HCT116 (cell line): ENCODE measurements at regions not wholly inside any gene's neighbourhood (a gene's known extent, or its start where the extent isn't known, plus 50 kb on each side); places are given as distances from the start of the nearest gene placed in this dataset.

Experiments used
- EZH2 ChIP-seq: fragments of 200-600 bp; sonication (generic); IDR thresholded peaks from 2 replicates; pipeline ENCODE4 v1.6.1; 2017; ENCODE audit warnings: antibody characterized with exemption, mixed run types
- POLR2A ChIP-seq: IDR thresholded peaks from 2 replicates; pipeline ENCODE4 v1.7.0; 2011; ENCODE audit warnings: borderline replicate concordance; ENCODE audit not compliant: insufficient read depth, insufficient read length; ENCODE audit errors: extremely low read depth
- POLR2AphosphoS5 ChIP-seq: IDR thresholded peaks from 2 replicates; pipeline ENCODE4 v1.6.1; 2011; ENCODE audit warnings: mild to moderate bottlenecking, low read depth, low read length, moderate library complexity
- RAD21 ChIP-seq: IDR thresholded peaks from 2 replicates; pipeline ENCODE4 v1.6.1; 2012; ENCODE audit warnings: low read depth, mild to moderate bottlenecking
- REST ChIP-seq: IDR thresholded peaks from 2 replicates; pipeline ENCODE4 v1.6.1; 2012; ENCODE audit warnings: low read depth
- SIN3A ChIP-seq: IDR thresholded peaks from 2 replicates; pipeline ENCODE4 v1.6.1; 2012; ENCODE audit warnings: low read depth
- TF ChIP-seq, protein P1 (sequence below), 3 experiments: fragments of 200-600 bp in 1 of 3; sonication (generic) in 1 of 3; IDR thresholded peaks in 2 of 3; conservative IDR thresholded peaks in 1 of 3; 2 replicates each; pipeline ENCODE4 v1.5.1; 2012 to 2017; ENCODE audit warnings: low read depth in 2 of 3, low read length in 2 of 3, antibody characterized with exemption in 1 of 3, borderline replicate concordance in 1 of 3, control low read depth in 1 of 3, mild to moderate bottlenecking in 1 of 3, mixed read lengths in 1 of 3, mixed run types in 1 of 3, moderate library complexity in 1 of 3; ENCODE audit not compliant: insufficient read depth in 1 of 3

GRCh38 chr18:41737218-41737617 is 217.8 kb upstream of the PIK3C3 start:
- TF ChIP-seq POLR2A (no peak), SIN3A (no peak), POLR2AphosphoS5 (no peak), RAD21 (no peak), EZH2 (no peak), REST (no peak)
- TF ChIP-seq, protein P1, sequence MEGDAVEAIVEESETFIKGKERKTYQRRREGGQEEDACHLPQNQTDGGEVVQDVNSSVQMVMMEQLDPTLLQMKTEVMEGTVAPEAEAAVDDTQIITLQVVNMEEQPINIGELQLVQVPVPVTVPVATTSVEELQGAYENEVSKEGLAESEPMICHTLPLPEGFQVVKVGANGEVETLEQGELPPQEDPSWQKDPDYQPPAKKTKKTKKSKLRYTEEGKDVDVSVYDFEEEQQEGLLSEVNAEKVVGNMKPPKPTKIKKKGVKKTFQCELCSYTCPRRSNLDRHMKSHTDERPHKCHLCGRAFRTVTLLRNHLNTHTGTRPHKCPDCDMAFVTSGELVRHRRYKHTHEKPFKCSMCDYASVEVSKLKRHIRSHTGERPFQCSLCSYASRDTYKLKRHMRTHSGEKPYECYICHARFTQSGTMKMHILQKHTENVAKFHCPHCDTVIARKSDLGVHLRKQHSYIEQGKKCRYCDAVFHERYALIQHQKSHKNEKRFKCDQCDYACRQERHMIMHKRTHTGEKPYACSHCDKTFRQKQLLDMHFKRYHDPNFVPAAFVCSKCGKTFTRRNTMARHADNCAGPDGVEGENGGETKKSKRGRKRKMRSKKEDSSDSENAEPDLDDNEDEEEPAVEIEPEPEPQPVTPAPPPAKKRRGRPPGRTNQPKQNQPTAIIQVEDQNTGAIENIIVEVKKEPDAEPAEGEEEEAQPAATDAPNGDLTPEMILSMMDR (IDR thresholded peaks at IDR 0.05 in 2 of 3, conservative IDR thresholded peaks at IDR 0.05 in 1 of 3; ENCODE audit: borderline replicate concordance in 1 of 3, insufficient read depth in 1 of 3, low read depth in 2 of 3, low read length in 2 of 3) = no peak
